HG03442 (cell line): ENCODE measurements at regions not wholly inside any gene's neighbourhood (a gene's known extent, or its start where the extent isn't known, plus 50 kb on each side); places are given as distances from the start of the nearest gene placed in this dataset.

Experiments used
- ATAC-seq: cut with Tn5 transposase; IDR thresholded peaks from one replicate; pipeline ENCODE4 v1.9.1; 2021; ENCODE audit warnings: mild to moderate bottlenecking, moderate library complexity; ENCODE audit not compliant: unreplicated experiment

DNA sequence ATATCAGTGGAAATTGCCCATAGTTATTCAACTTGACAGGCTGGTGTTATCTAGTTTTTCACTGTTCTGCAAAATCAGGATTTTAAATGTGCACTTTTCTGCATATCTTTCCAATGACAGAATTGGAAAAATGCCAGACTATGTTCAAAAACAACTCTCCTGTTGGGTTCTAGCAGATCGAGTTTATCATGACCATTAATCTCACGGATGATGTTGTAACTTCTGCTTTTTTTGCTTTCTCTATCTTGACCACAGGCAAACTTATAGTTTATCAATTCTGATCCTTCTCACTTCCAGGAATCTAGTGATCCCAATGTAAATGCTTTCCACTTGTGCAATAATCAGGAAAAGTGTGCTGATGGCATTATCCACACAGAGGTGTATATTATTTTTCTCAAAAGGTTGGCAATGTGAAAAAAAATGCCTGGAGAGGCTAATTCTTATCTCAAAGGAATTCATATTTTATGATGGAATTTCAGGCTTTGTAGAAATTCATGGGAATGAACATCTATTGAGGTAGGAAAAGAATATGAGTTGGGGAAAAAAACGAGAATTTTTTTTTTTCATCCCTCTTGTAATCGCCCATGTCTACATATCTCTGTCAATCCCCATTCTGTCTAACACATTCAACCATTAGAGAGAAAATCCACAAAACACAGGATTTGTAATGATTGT, 73.6 kb upstream of the DAB2 start:
- no peak for ATAC-seq

DNA sequence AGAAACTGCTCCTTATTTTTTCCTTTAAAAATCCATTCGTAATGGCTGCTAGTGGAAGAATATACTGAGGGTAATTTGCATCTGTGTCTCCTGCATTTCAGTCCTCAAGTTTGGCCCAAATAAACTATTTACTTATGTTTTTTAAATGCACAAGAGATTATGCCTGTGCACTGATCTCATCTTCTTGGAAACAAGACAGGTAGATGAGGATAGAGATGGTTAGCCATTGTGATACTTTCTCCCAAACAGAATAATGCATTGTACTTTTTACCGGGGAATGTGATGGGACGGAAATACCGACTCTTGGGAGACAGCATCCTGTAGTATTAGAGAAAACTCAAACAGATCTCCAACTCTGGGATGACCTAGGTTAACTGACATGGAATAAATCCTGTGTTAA, 72.5 kb upstream of the DAB2 start:
- no peak for ATAC-seq

- no peak for ATAC-seq
Measured at GRCh38 chr5:39495227-39495626, 70.4 kb upstream of the DAB2 start.

DNA sequence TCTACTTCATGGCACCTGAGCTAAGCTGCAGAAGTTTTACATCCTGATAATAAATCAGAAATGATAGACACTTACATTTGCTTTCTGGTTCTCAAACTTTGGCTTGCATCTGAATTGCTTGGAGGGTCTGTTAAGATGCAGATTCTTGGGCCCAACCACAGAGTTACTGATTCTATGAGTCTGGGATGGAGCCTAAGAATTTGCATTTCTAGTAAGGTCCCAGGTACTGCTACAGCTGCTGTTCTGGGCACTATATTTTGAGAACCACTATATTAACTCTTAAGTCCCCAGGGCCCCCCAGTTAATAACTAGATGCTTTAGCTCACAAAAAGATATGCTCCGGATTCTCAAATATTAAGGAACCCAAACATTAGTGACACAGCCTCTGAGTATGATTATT, 69.8 kb upstream of the DAB2 start:
- no peak for ATAC-seq

GRCh38 chr5:39494107-39494510, 69.3 kb upstream of the DAB2 start:
- ATAC-seq = no peak

- ATAC-seq = no peak
Measured at GRCh38 chr5:39491210-39491609, 66.4 kb upstream of the DAB2 start.

DNA sequence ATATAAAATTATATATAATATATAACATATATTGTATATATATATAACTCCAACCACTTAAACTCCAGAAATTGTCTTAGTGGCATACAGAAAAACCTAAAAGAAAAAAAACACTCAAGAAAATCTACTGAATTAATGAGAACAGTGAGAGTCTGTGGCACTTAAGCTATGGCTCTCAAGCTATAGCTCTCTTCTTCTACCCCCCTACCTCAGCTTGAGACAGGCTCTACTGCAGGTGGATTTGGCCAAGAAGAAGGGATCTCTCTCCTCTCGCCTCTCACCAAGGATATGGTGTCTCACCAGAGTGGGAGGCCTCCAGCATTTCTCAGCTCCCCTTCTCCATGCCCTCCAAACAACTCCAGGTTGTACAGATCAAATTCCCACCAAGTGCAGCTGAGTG, 64.5 kb upstream of the DAB2 start:
- ATAC-seq = no peak

GRCh38 chr5:39486790-39487189, 62.0 kb upstream of the DAB2 start:
- no peak for ATAC-seq

DNA sequence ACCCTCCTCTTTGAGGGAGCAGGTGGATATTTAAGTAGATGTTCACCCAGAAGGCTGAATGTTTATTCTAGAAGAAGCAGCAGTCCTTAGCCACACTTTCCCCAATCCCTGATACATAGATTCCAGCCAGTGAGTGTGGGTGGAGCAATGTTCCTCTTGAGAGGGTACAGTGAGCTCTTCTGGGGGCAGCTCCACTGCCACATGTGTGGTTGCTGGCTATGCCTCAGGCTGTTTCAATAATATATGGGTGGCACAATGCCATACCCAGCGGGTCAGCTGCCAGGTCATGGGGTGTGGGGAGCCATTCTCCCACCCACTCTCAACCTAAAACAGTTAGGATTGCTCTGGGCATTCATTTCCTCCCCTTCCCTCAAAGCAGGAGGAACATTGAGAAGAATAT, 61.6 kb upstream of the DAB2 start:
- ATAC-seq = no peak

DNA sequence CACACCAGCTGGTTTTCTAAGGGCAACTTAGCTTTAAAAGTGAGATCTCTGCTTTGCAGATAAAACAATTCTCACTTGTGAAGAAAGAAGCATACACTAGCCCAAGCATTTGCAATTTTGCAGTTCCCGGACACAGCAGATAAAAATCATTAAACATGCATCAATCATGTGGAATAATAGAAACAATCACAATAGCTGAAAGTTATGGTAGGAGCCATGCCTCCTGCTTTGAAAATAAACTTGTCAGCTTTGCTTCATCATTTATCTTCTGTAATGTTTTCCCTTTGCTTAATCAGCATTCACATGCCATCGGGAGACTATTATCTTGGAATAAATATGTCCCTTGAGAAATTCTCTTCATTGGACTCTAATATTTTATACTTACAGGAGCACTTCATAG, 60.3 kb upstream of the DAB2 start:
- ATAC-seq = no peak

DNA sequence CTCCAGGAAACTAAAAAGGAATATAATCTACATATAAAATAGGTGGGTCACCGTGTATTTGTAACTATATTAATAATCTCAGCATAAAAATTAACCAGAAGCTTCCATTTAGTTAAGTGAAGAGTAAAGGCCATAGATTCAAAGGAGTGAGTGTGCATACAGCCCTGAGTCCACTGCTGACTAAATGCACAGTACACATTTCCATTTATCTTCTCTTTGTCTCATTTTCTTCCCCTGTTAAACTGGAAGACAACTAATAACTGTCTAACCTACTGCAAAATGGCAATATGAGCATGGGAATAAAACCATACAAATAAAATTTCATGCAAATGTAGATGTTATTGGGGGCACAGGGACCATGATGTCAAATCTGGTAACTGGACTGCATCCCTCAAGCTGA, 59.9 kb upstream of the DAB2 start:
- ATAC-seq = no peak

- no peak for ATAC-seq
Measured at GRCh38 chr5:39482098-39482497, 57.3 kb upstream of the DAB2 start.

GRCh38 chr5:39479537-39479936, 54.8 kb upstream of the DAB2 start:
- no peak for ATAC-seq

GRCh38 chr5:39478863-39479262, 54.1 kb upstream of the DAB2 start:
- no peak for ATAC-seq

DNA sequence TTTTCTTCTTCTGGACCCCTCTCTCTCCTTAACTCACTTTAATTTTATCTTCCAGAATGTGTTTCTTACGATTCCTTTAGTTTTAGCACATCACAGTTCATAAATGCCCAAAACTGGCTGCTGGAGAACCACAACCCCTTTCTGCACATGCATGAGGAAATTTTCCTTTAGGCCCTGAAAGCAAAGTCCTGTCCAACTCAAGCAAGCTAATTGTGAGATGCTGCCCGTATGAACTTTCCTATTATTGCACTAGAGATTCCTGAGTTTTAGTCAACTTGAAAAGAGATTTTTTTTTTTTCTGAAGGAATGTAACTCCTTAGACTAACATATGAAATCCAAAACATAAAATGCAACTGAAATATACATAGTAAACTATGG, 52.1 kb upstream of the DAB2 start:
- ATAC-seq = no peak

DNA sequence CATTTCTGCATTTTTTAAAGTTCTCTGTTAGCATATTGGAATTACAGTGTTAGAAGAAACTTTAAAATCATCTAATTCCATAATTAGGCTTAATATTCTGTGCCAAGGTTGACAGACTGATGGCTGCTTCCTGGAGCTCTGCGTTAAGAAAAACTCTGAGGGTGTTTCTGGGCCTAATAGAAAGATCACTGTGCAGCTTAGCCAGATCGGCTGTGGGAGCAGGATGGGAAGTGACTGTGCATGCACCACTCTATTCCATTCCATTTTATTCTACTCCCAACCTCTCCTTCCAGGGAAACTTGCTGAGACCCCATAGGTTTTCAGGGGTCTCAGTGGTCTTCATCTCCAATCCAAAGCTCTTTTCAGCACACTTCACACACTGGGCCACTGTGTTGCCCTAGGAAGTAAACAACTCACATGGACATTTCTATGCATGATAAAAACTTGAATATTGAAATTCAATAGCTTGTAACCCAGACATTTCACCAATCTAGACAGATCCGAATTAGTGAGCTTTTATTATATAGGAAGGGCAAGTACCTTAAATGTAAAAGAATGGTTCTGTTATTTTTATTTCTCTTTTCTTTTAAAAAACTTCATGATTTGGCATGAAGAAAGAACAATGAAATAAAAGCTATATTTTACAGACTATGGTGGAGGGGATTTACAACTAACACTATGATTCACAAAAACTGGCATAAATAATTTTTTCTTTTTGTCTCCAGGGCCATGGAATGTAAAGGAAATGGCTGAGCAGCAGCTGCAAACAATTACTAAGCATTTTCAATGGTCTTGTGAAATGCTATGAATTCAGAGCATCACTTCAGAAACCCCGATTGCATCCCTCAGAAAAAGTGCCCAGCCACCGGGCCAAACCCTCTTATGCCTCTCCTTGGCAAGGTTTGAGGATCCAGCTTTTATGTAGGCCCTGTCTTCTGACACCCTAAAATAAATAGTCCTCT, 51.4 kb upstream of the DAB2 start:
- no peak for ATAC-seq

DNA sequence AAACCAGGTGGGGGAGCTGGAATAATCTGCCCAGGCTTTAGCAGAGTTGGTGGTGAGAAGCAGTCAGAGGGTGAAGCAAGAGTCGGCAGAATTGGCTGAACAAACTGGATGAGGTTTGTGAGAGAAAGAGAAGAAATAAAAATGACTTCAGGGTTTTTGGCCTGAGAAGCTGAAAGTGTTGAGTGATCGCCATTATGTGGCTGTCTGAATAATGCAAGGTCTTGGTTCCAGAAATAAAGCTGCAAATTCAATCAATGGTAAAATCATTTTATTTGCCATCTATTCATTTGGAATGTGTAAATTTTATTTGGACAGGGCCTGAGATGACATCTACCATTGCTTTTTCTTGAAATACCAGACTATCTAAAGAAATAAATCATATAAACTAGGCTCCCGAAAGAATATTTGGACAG, 50.4 kb upstream of the DAB2 start:
- no peak for ATAC-seq
